ENCODE measurements at regions not wholly inside any gene's neighbourhood (a gene's known extent, or its start where the extent isn't known, plus 50 kb on each side); places are given as distances from the start of the nearest gene placed in this dataset.

DNA sequence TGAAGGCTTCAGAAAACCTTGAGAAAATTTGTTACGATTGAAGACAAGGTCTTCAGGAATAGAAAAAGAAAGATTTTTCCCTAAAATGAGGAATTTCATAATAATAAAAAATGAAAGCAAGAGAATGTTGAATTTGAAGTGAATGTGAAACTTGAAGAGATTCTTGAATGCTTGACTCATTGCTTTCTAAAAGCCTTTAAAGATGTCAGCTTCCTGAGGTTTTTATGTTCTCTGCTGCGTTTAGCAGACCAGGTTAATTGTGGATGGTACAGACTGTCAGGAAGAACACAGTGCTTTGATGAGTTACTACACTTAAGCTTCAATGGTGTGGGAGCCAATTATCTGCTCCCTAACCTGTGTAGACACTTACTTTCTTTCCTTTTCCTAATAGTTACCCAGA lies 96.3 kb upstream of the FNDC3A start:
- Histone ChIP-seq H2BK5ac (ENCODE audit: low read depth, low read length) (no peak overlapping the region), H4K5ac (ENCODE audit: insufficient read length, low read depth, low read length) (no peak overlapping the region), H3K36me3 (ENCODE audit: control insufficient read depth in 2 of 4, insufficient read depth in 4 of 4, low read length in 3 of 4) (no peaks in the 10 kb centered on the region), H4K20me1 (replicated peaks in 1 of 2; ENCODE audit: control insufficient read depth in 1 of 2, insufficient read depth in 2 of 2, low read length in 2 of 2) (no peaks in the 10 kb centered on the region), H4K8ac (ENCODE audit: extremely low read depth, insufficient read depth, low read length) (no peak overlapping the region), H2AK5ac (ENCODE audit: low read depth, low read length) (no peak overlapping the region), H3K18ac (ENCODE audit: extremely low read depth, low read length) (no peak overlapping the region), H3K79me1 (ENCODE audit: low read depth, low read length) (no peaks in the 10 kb centered on the region), H2AFZ (ENCODE audit: low read length) (no peak overlapping the region), H2BK15ac (ENCODE audit: low read length) (no peak overlapping the region), H3K23me2 (ENCODE audit: low read depth, low read length) (no peaks in the 10 kb centered on the region; the same call in 1 of the 2 replicates), H2BK120ac (replicated peaks; ENCODE audit: low read depth, low read length) (no peak overlapping the region), H4K91ac (replicated peaks; ENCODE audit: insufficient read length, low read length) (no peak overlapping the region), H2BK12ac (ENCODE audit: low read depth, low read length) (no peak overlapping the region), H3K23ac (ENCODE audit: insufficient read length) (no peak overlapping the region), H3K4me2 (ENCODE audit: insufficient read depth in 1 of 2, low read depth in 2 of 2, low read length in 2 of 2) (no peak overlapping the region), H3K4me3 (ENCODE audit: extremely low read depth in 1 of 4, insufficient read depth in 2 of 4, low read depth in 3 of 4, low read length in 4 of 4) (no peak overlapping the region), H3K9me3 (ENCODE audit: insufficient read depth in 2 of 2, low read depth in 1 of 2, low read length in 1 of 2) (no peaks in the 10 kb centered on the region), H3K27ac (ENCODE audit: low read depth, low read length) (no peak overlapping the region), H3K4ac (replicated peaks; ENCODE audit: insufficient read length, low read depth, low read length) (no peak overlapping the region), H3K4me1 (replicated peaks in 1 of 4; ENCODE audit: control insufficient read depth in 3 of 4, insufficient read depth in 4 of 4, low read length in 3 of 4) (peaks cover 9 to 15% (median 12%) of the 10 kb centered on the region in 4 experiments), H2BK20ac (ENCODE audit: low read length) (no peak overlapping the region), H3K9ac (replicated peaks in 1 of 4; ENCODE audit: extremely low read depth in 1 of 4, low read depth in 3 of 4, low read length in 3 of 4) (no peak overlapping the region), H3K79me2 (ENCODE audit: control insufficient read depth in 1 of 2, insufficient read depth in 2 of 2, low read length in 2 of 2) (no peaks in the 10 kb centered on the region), H3K27me3 (replicated peaks in 1 of 4; ENCODE audit: control insufficient read depth in 3 of 4, extremely low read depth in 1 of 4, insufficient read depth in 3 of 4, low read length in 3 of 4) (peaks cover 4 to 38% (median 20%) of the 10 kb centered on the region in 4 experiments), H3K56ac (replicated peaks; ENCODE audit: insufficient read length, low read depth, low read length) (no peak overlapping the region), H3K14ac (ENCODE audit: insufficient read length) (no peak overlapping the region)
- 92% methylated on average over 2 of the region's 2 CpGs; no CpG with 5 or more reads in 1 of the 2 experiments for WGBS, 2 experiments (ENCODE audit: extremely low coverage in 1 of 2, insufficient coverage in 1 of 2, insufficient read length in 1 of 2, insufficient replicate concordance in 2 of 2, low coverage in 1 of 2, low lambda C conversion rate in 2 of 2, missing lambda C conversion rate in 1 of 2)
- CTCF ChIA-PET (ENCODE audit: partially characterized antibody): no interaction called here
- POLR2A ChIA-PET (ENCODE audit: partially characterized antibody): no interaction called here
- no peak for DNase-seq (ENCODE audit: low read depth in 1 of 2, low spot score in 2 of 2)
- no peak for FAIRE-seq
- TF ChIP-seq, protein P1, sequence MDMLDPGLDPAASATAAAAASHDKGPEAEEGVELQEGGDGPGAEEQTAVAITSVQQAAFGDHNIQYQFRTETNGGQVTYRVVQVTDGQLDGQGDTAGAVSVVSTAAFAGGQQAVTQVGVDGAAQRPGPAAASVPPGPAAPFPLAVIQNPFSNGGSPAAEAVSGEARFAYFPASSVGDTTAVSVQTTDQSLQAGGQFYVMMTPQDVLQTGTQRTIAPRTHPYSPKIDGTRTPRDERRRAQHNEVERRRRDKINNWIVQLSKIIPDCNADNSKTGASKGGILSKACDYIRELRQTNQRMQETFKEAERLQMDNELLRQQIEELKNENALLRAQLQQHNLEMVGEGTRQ (IDR thresholded peaks at IDR 0.05; ENCODE audit: low read length): no peak
- TF ChIP-seq POLR2AphosphoS5 (IDR thresholded peaks at IDR 0.05; ENCODE audit: low read depth, low read length) (no peak), TEAD4 (IDR thresholded peaks at IDR 0.05; ENCODE audit: low read depth, low read length) (no peak), ASH2L (IDR thresholded peaks at IDR 0.05; ENCODE audit: low read length) (no peak), TAF7 (optimal IDR thresholded peaks at IDR 0.05; ENCODE audit: borderline replicate concordance, low read depth, low read length) (no peak), SIRT6 (IDR thresholded peaks at IDR 0.05; ENCODE audit: low read length) (no peak), BRCA1 (IDR thresholded peaks at IDR 0.05; ENCODE audit: low read depth, low read length) (no peak)
- TF ChIP-seq, protein P2, sequence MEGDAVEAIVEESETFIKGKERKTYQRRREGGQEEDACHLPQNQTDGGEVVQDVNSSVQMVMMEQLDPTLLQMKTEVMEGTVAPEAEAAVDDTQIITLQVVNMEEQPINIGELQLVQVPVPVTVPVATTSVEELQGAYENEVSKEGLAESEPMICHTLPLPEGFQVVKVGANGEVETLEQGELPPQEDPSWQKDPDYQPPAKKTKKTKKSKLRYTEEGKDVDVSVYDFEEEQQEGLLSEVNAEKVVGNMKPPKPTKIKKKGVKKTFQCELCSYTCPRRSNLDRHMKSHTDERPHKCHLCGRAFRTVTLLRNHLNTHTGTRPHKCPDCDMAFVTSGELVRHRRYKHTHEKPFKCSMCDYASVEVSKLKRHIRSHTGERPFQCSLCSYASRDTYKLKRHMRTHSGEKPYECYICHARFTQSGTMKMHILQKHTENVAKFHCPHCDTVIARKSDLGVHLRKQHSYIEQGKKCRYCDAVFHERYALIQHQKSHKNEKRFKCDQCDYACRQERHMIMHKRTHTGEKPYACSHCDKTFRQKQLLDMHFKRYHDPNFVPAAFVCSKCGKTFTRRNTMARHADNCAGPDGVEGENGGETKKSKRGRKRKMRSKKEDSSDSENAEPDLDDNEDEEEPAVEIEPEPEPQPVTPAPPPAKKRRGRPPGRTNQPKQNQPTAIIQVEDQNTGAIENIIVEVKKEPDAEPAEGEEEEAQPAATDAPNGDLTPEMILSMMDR (IDR thresholded peaks at IDR 0.05; ENCODE audit: control extremely low read depth in 1 of 3, insufficient read depth in 1 of 3, low read depth in 1 of 3, low read length in 3 of 3): no peak
